ENCODE measurements at regions not wholly inside any gene's neighbourhood (a gene's known extent, or its start where the extent isn't known, plus 50 kb on each side); places are given as distances from the start of the nearest gene placed in this dataset.

GRCh38 chr17:70968302-70968701, 799.0 kb downstream of the KCNJ2 start:
- DNase-seq (ENCODE audit: low spot score), result no peak
- CTCF ChIA-PET, result no interaction called here
- Mint-ChIP-seq H3K27ac (no peak overlapping the region), H3K36me3 (peaks cover 12% of the 10 kb centered on the region; the same call in 1 of the 2 replicates), H3K9me3 (peaks cover 22% of the 10 kb centered on the region), H3K4me1 (no peaks in the 10 kb centered on the region), H3K4me3 (no peak overlapping the region), H3K27me3 (ENCODE audit: low read depth) (no peaks in the 10 kb centered on the region)
- TF ChIP-seq NFATC4 (CRISPR knock-in tag; IDR thresholded peaks at IDR 0.05) (no peak), SMAD4 (CRISPR knock-in tag; IDR thresholded peaks at IDR 0.05) (no peak), NR1H2 (CRISPR knock-in tag; IDR thresholded peaks at IDR 0.05) (no peak), ZBTB43 (CRISPR knock-in tag; IDR thresholded peaks at IDR 0.05) (no peak), MAX (CRISPR knock-in tag; IDR thresholded peaks at IDR 0.05) (no peak)
- ATAC-seq, result no peak
- POLR2A ChIA-PET, result no interaction called here

- Mint-ChIP-seq H3K9me3 (peaks cover 22% of the 10 kb centered on the region), H3K36me3 (peaks cover 12% of the 10 kb centered on the region; the same call in 1 of the 2 replicates), H3K4me3 (no peak overlapping the region), H3K4me1 (no peaks in the 10 kb centered on the region), H3K27me3 (ENCODE audit: low read depth) (no peaks in the 10 kb centered on the region), H3K27ac (no peak overlapping the region)
- ChIA-PET POLR2A (no interaction called here), CTCF (no interaction called here)
- no peak for TF ChIP-seq PRRX2 (CRISPR knock-in tag; IDR thresholded peaks at IDR 0.05)
- TF ChIP-seq ZNF232 (CRISPR knock-in tag; IDR thresholded peaks at IDR 0.05), result no peak
- TF ChIP-seq ZNF532 (CRISPR knock-in tag; IDR thresholded peaks at IDR 0.05; ENCODE audit: borderline replicate concordance), result no peak
- no peak for TF ChIP-seq CREB1 (CRISPR knock-in tag; IDR thresholded peaks at IDR 0.05)
- no peak for TF ChIP-seq MXD4 (CRISPR knock-in tag; IDR thresholded peaks at IDR 0.05; ENCODE audit: borderline replicate concordance)
- TF ChIP-seq ZNF281 (CRISPR knock-in tag; IDR thresholded peaks at IDR 0.05), result no peak
- no peak for TF ChIP-seq GRHL2 (CRISPR knock-in tag; IDR thresholded peaks at IDR 0.05; ENCODE audit: insufficient replicate concordance, severe bottlenecking)
- no peak for TF ChIP-seq FOXK1 (CRISPR knock-in tag; IDR thresholded peaks at IDR 0.05)
- no peak for TF ChIP-seq SMAD4 (CRISPR knock-in tag; IDR thresholded peaks at IDR 0.05)
- no peak for TF ChIP-seq AR (CRISPR knock-in tag; IDR thresholded peaks at IDR 0.05)
- TF ChIP-seq SMAD3 (CRISPR knock-in tag; IDR thresholded peaks at IDR 0.05; ENCODE audit: borderline replicate concordance), result no peak
- TF ChIP-seq ZNF512 (CRISPR knock-in tag; IDR thresholded peaks at IDR 0.05; ENCODE audit: borderline replicate concordance), result no peak
- no peak for TF ChIP-seq IRF1 (CRISPR knock-in tag; IDR thresholded peaks at IDR 0.05)
- no peak for TF ChIP-seq CREM (CRISPR knock-in tag; IDR thresholded peaks at IDR 0.05)
- no peak for TF ChIP-seq ZNF317 (CRISPR knock-in tag; IDR thresholded peaks at IDR 0.05; ENCODE audit: borderline replicate concordance, low read depth)
- no peak for TF ChIP-seq RORB (CRISPR knock-in tag; IDR thresholded peaks at IDR 0.05)
- no peak for TF ChIP-seq ETV6 (CRISPR knock-in tag; IDR thresholded peaks at IDR 0.05)
- no peak for TF ChIP-seq HMGA2 (CRISPR knock-in tag; IDR thresholded peaks at IDR 0.05)
- TF ChIP-seq RELA (CRISPR knock-in tag; IDR thresholded peaks at IDR 0.05; ENCODE audit: borderline replicate concordance), result no peak
- no peak for DNase-seq (ENCODE audit: low spot score)
- ATAC-seq, result no peak
These were observed 800.2 kb downstream of the KCNJ2 start for GRCh38 chr17:70969521-70970034.
